NCI-H446 treated with DMSO at 0.1 percent for 48 hours (cell line): ENCODE measurements at regions not wholly inside any gene's neighbourhood (a gene's known extent, or its start where the extent isn't known, plus 50 kb on each side); places are given as distances from the start of the nearest gene placed in this dataset.

Source experiments
- DNase-seq: peaks from one replicate; lab custom pipeline; 2025; lab: John Stamatoyannopoulos, UW

- no peak for DNase-seq
These were observed 187.4 kb downstream of the OPA1 start for GRCh38 chr3:193780397-193780796.

- peak; percentile 35 for DNase-seq
These were observed 187.9 kb downstream of the OPA1 start for GRCh38 chr3:193780810-193781478.

- DNase-seq = no peak
These were observed 189.3 kb downstream of the OPA1 start for GRCh38 chr3:193782276-193782647.

GRCh38 chr3:193782747-193783146, 189.7 kb downstream of the OPA1 start:
- no peak for DNase-seq

GRCh38 chr3:193783166-193783896, 190.3 kb downstream of the OPA1 start:
- DNase-seq = no peak

GRCh38 chr3:193784822-193785221, 191.8 kb downstream of the OPA1 start:
- no peak for DNase-seq

- no peak for DNase-seq
These were observed 194.5 kb downstream of the OPA1 start for GRCh38 chr3:193787496-193787870.

GRCh38 chr3:193788189-193788991, 195.4 kb downstream of the OPA1 start:
- no peak for DNase-seq

- no peak for DNase-seq
These were observed 196.4 kb downstream of the OPA1 start for GRCh38 chr3:193789455-193789854.

- no peak for DNase-seq
These were observed 197.3 kb downstream of the OPA1 start for GRCh38 chr3:193790086-193790990.

- DNase-seq = no peak
These were observed 198.3 kb downstream of the OPA1 start for GRCh38 chr3:193791041-193792032.

- no peak for DNase-seq
These were observed 200.1 kb downstream of the OPA1 start for GRCh38 chr3:193793123-193793522.

- no peak for DNase-seq
These were observed 201.2 kb downstream of the OPA1 start for GRCh38 chr3:193794002-193794881.

- DNase-seq = no peak
These were observed 202.2 kb downstream of the OPA1 start for GRCh38 chr3:193795062-193795690.

GRCh38 chr3:193796089-193796488, 203.1 kb downstream of the OPA1 start:
- DNase-seq = no peak

GRCh38 chr3:193797566-193797965, 204.6 kb downstream of the OPA1 start:
- DNase-seq = no peak

GRCh38 chr3:193798051-193798450, 205.0 kb downstream of the OPA1 start:
- DNase-seq = no peak

- no peak for DNase-seq
These were observed 207.4 kb downstream of the OPA1 start for GRCh38 chr3:193800138-193801043.
